ENCODE measurements at regions not wholly inside any gene's neighbourhood (a gene's known extent, or its start where the extent isn't known, plus 50 kb on each side); places are given as distances from the start of the nearest gene placed in this dataset.
A peak's percentile ranks its signal among the peaks of the same experiment; 100 is the strongest.

- H3K4me1 ChIP-seq (ENCODE audit: insufficient read depth, poor library complexity, severe bottlenecking) = no peaks in the 10 kb centered on the region
- peaks cover 7% of the 10 kb centered on the region for H3K9me3 ChIP-seq (ENCODE audit: severe bottlenecking)
- no peak for ATAC-seq (ENCODE audit: low read depth)
- no peak overlapping the region for H3K4me3 ChIP-seq (ENCODE audit: severe bottlenecking)
- H3K27me3 ChIP-seq (ENCODE audit: insufficient read depth, poor library complexity, severe bottlenecking) = no peaks in the 10 kb centered on the region
- H3K27ac ChIP-seq (ENCODE audit: poor library complexity, severe bottlenecking) = no peak overlapping the region
- TF ChIP-seq CTCF (IDR thresholded peaks at IDR 0.05; ENCODE audit: poor library complexity, severe bottlenecking) = no peak
- DNase-seq (ENCODE audit: low spot score) = no peak
- no peaks in the 10 kb centered on the region for H3K36me3 ChIP-seq (ENCODE audit: low read depth)
Measured at GRCh38 chr20:10837901-10838300, 164.1 kb upstream of the JAG1 start.

DNA sequence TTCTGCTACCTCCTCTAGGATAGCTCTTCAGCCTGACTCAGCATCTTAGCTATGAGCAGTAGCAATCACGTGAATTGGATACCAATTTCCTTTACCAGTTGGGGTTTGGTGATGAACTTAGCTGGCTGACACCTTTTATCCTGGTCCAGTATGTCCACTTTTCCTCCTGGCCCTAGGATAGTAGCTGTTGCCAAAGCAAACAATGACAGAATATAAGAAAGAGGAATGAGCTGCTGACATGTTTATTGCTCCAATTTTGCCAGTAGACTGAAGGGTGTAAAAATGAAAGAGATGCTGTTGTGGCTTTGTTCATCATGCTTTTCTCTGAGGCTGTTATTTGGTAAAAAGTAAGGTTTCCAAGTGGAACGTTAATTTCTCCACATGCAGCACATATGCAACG, 168.3 kb upstream of the JAG1 start:
- Histone ChIP-seq H3K4me1 (ENCODE audit: insufficient read depth, poor library complexity, severe bottlenecking) (no peaks in the 10 kb centered on the region), H3K4me3 (ENCODE audit: severe bottlenecking) (no peak overlapping the region), H3K36me3 (ENCODE audit: low read depth) (no peaks in the 10 kb centered on the region), H3K27ac (ENCODE audit: poor library complexity, severe bottlenecking) (no peak overlapping the region), H3K9me3 (ENCODE audit: severe bottlenecking) (peaks cover 7% of the 10 kb centered on the region), H3K27me3 (ENCODE audit: insufficient read depth, poor library complexity, severe bottlenecking) (no peaks in the 10 kb centered on the region)
- TF ChIP-seq CTCF (IDR thresholded peaks at IDR 0.05; ENCODE audit: poor library complexity, severe bottlenecking) = no peak
- DNase-seq (ENCODE audit: low spot score) = no peak
- no peak for ATAC-seq (ENCODE audit: low read depth)

GRCh38 chr20:10843146-10843711, 169.4 kb upstream of the JAG1 start:
- TF ChIP-seq CTCF (IDR thresholded peaks at IDR 0.05; ENCODE audit: poor library complexity, severe bottlenecking) = no peak
- Histone ChIP-seq H3K36me3 (ENCODE audit: low read depth) (no peaks in the 10 kb centered on the region), H3K27ac (ENCODE audit: poor library complexity, severe bottlenecking) (no peak overlapping the region), H3K9me3 (ENCODE audit: severe bottlenecking) (peaks cover 7% of the 10 kb centered on the region), H3K4me3 (ENCODE audit: severe bottlenecking) (no peak overlapping the region), H3K4me1 (ENCODE audit: insufficient read depth, poor library complexity, severe bottlenecking) (no peaks in the 10 kb centered on the region), H3K27me3 (ENCODE audit: insufficient read depth, poor library complexity, severe bottlenecking) (no peaks in the 10 kb centered on the region)
- ATAC-seq (ENCODE audit: low read depth) (no peak), DNase-seq (ENCODE audit: low spot score) (no peak)

GRCh38 chr20:10846766-10847165, 173.0 kb upstream of the JAG1 start:
- H3K9me3 ChIP-seq (ENCODE audit: severe bottlenecking) = peaks cover under 1% of the 10 kb centered on the region
- no peaks in the 10 kb centered on the region for H3K27me3 ChIP-seq (ENCODE audit: insufficient read depth, poor library complexity, severe bottlenecking)
- H3K4me3 ChIP-seq (ENCODE audit: severe bottlenecking) = no peak overlapping the region
- TF ChIP-seq CTCF (IDR thresholded peaks at IDR 0.05; ENCODE audit: poor library complexity, severe bottlenecking) = no peak
- DNase-seq (ENCODE audit: low spot score) (no peak), ATAC-seq (ENCODE audit: low read depth) (no peak)
- peaks cover 14% of the 10 kb centered on the region for H3K4me1 ChIP-seq (ENCODE audit: insufficient read depth, poor library complexity, severe bottlenecking)
- no peaks in the 10 kb centered on the region for H3K36me3 ChIP-seq (ENCODE audit: low read depth)
- H3K27ac ChIP-seq (ENCODE audit: poor library complexity, severe bottlenecking) = no peak overlapping the region

GRCh38 chr20:10848810-10849370, 175.1 kb upstream of the JAG1 start:
- ATAC-seq (ENCODE audit: low read depth) (peak; percentile 99), DNase-seq (ENCODE audit: low spot score) (no peak)
- Histone ChIP-seq H3K4me3 (ENCODE audit: severe bottlenecking) (no peak overlapping the region), H3K36me3 (ENCODE audit: low read depth) (no peaks in the 10 kb centered on the region), H3K27me3 (ENCODE audit: insufficient read depth, poor library complexity, severe bottlenecking) (no peaks in the 10 kb centered on the region), H3K27ac (ENCODE audit: poor library complexity, severe bottlenecking) (peak overlapping the region; percentile 49), H3K9me3 (ENCODE audit: severe bottlenecking) (no peaks in the 10 kb centered on the region), H3K4me1 (ENCODE audit: insufficient read depth, poor library complexity, severe bottlenecking) (peaks cover 14% of the 10 kb centered on the region)
- no peak for TF ChIP-seq CTCF (IDR thresholded peaks at IDR 0.05; ENCODE audit: poor library complexity, severe bottlenecking)

All from RWPE2 (cell line).